HG03025 (cell line): ENCODE measurements at regions not wholly inside any gene's neighbourhood (a gene's known extent, or its start where the extent isn't known, plus 50 kb on each side); places are given as distances from the start of the nearest gene placed in this dataset.
A peak's percentile ranks its signal among the peaks of the same experiment; 100 is the strongest.
"Not testable (repeated sequence)": the region's sequence is repeated elsewhere in the genome, so short reads cannot be mapped to it uniquely, and the experiment has no call there.

Source experiments
- ATAC-seq: cut with Tn5 transposase; IDR thresholded peaks from one replicate; pipeline ENCODE4 v1.9.1; 2021; ENCODE audit warnings: mild to moderate bottlenecking, moderate library complexity; ENCODE audit not compliant: unreplicated experiment, low FRiP score

DNA sequence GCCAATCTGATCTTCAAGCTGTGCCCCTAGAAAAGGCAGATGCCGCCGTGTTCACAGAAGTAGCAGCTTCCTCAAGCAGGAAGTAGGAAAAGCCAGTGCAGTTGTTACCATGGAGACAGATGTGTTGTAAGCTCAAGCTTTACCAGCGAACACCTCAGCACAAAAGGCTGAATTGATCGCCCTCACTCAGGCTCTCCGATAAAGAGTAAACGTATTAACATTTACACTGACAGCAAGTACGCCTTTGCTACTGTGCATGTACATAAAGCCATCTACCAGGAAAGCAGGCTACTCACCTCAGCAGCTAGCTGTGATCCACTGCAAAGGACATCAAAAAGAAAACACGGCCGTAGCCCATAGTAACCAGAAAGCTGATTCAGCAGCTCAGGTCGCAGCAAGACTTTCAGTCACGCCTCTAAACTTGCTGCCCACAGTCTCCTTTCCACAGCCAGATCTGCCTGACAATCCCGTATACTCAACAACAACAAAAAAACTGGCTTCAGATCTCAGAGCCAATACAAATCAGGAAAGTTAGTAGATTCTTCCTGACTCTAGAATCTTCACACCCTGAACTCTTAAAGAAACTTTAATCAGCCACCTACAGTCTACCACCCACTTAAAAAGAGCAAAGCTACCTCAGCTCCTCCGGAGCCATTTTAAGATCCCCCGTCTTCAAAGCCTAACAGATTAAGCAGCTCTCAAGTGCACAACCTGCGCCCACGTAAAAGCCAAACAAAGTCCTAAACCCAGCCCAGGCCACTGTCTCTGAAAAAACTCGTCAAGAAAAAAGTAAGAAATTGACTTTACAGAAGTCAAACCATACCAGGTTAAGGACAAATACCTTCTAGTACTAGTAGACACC lies 160.0 kb downstream of the DEFB131A start:
- not testable (repeated sequence) for ATAC-seq

DNA sequence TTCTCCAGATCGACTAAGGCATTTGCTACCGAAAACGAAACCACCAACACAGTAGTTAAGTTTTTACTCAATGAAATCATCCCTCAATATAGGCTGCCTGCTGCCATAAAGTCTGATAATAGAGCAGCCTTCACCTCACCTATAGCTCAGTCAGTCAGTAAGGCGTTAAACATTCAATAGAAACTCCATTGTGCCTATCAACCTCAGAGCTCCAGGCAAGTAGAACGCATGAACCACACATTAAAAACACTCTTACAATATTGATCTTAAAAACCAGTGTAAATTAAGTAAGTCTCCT lies 160.6 kb downstream of the DEFB131A start:
- ATAC-seq = not testable (repeated sequence)

DNA sequence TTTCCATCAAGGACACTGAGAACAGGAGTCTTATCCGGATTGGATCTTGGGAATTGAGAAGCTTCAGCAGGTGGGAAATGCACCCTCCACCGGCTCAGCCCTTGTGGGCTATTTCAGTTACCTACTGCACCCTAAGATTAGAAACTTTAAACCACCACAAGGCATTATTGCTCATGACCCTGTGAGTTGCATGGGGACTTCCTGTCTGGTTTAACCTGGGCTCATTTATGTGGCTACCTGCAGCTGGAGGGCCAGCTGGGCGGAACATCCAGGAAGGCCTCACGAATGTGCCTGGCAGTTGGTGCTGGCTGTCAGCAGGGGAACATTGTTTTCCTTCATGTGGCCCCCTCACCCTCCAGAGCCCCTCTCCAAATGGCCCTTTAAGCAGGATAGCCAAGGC lies 164.1 kb downstream of the DEFB131A start:
- ATAC-seq = no peak

DNA sequence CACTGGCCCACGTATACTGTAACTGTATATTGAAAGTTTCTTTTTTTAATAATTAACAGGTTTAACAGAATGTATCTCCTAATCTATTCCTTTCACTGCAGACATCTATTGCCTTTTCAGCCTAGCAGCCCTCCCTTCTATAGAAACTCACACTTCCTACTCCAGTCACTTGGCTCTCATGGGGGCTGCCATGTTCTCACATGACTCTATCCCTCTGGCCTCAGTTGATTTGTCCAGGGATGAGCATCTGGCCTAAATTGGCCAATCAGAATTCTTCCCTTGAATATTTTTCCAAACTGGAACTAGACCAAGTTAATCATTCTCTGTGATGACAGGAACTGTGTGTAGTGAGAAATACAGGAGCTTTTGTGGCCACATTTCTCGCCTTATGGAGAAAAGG lies 166.1 kb downstream of the DEFB131A start:
- not testable (repeated sequence) for ATAC-seq

DNA sequence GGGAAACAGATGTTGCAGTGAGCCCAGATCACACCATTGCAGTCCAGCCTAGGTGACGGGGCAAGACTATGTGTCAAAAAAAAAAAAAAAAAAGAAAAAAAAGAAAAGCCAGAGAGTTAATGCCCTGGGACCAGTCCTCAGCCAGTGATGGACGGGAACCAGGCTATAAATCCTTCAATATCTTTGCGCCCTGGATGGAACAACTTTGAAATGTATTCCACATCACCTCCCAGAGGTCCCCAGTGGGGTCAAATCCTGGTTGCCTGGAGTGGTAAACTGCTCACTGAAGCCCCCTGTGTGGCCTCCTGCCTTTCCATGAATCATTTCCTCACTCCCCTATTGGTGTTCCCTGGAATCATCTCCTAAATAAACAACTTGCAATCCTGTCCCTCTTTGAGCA lies 166.9 kb downstream of the DEFB131A start:
- no peak for ATAC-seq

DNA sequence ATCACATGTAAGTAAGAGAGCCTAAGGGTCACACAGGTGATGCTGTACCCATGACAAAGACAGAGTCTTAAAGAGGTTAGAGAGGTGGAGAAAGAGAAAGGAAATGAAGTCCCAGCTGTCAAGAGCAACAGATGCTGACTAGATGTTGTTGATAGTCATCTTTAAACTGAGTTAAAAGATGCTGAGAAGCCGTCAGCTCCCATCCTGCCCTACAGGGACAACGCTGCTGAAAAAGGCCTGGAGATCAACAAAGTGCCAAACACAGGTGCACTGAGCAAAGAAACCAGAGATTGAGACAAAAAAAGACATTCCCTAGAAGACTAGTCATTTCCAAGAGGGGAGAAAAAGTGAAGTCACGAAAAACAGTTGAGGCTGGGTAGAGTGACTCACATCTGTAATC lies 145.0 kb upstream of the DRD5 start:
- ATAC-seq = not testable (repeated sequence)

DNA sequence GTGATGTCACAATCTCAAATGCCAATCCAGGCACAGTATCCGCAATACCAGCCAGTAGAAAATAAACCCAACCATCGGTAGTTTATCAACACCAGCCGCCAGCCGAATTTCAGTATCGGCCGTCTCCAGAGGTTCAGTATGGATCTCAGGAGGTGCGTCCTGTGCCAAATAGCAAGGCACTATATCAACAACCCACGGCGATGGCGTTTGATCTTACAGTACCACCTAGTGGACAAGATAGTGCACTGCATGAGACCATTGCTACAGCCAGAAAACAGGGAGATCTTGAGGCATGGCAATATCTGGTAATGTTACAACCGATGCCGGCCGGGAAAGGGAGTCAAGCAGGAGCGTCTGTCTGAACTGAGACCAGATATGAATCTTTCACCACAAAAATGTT lies 121.8 kb upstream of the DRD5 start:
- not testable (repeated sequence) for ATAC-seq

DNA sequence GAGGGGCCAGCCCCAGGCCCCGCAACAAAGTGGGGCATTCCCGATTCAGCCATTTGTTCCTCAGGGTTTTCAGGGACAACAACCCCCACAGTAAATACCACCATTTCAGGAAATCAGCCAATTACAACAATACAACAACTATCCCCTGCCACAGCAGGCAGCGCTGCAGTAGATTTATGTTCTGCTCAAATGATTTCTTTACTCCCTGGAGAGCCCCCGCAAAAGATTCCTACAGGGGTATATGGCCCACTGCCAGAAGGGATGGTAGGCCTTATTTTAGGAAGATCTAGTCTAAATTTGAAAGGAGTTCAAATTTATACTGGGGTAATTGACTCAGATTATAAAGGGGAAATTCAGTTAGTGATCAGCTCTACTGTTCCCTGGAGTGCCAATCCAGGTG lies 120.5 kb upstream of the DRD5 start:
- ATAC-seq = not testable (repeated sequence)

DNA sequence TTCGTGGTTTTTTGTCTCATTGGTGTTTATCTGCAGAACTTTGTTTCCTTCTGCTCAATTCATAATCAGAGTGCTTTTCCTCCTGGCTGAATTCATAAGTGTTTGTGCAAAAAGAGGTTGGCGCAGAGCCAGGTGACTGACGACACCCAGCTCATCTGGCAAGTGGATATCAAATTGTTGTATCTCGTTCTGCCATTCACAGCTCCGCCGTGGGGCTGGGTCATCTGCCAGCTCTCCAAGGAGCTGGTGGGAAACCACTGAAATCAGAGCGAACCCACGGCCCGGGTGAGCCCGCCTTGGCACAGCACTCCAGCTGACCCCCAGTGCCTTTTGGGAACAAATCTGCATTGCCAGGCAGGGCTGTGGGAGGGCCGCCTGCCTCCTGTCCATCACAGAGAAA lies 110.7 kb upstream of the DRD5 start:
- ATAC-seq = not testable (repeated sequence)

DNA sequence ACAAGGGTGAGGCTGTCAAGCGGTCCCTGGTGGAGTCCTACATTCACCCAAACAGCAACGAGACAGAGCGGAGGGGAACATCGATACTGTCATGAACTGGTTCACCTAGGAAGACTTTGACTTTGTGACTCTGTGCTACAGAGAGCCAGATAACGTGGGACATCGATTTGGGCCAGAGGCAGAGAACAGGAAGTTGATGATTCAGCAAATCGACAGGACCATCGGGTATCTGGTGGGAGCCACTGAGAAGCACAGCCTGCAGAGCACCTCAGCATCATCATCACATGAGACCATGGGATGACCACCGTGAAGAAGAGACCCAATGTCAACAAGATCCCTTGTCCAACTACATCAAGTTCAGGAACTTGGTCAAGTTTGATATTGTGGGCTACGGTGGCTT lies 104.1 kb upstream of the DRD5 start:
- not testable (repeated sequence) for ATAC-seq

DNA sequence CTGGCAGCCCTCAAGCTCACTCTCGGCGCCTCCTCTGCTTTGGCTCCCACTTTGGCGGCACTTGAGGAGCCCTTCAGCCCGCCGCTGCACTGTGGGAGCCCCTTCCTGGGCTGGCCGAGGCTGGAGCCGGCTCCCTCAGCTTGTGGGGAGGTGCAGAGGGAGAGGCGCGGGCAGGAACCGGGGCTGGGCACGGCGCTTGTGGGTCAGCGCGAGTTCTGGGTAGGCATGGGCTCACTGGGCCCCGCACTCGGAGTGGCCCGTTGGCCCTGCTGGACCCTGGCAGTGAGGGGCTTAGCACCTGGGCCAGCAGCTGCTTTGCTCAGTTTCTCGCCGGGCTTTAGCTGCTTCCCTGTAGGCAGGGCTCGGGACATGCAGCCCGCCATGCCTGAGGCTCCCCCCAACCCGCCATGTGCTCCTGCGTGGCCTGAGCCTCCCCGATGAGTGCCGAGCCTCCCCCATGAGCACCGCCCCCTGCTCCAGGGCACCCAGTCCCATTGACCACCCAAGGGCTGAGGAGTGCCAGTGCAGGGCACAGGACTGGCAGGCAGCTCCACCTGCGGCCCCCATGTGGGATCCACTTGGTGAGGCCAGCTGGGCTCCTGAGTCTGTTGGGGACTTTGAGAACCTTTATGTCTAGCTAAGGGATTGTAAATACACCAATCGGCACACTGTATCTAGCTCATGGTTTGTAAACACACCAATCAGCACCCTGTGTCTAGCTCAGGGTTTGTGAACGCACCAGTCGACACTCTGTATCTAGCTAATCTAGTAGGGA lies 101.5 kb upstream of the DRD5 start:
- no peak for ATAC-seq

DNA sequence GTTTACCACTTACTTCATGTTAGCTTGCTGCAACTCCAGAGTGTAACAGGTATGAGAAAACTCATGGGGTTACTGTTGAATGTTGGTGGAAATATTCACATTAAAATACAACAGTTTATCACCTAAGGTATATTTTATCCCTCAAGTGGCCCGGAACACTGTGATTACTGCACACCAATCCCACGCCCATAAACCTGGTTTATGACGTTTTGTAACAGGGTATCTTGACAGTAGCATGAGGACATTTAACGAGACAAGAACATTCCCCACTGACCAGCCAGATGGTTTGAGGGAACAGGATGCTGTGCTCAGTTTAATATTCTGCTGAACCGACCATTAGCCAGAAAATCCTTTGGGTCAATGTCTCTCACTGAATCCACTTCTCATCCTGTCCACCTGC lies 98.3 kb upstream of the DRD5 start:
- not testable (repeated sequence) for ATAC-seq

DNA sequence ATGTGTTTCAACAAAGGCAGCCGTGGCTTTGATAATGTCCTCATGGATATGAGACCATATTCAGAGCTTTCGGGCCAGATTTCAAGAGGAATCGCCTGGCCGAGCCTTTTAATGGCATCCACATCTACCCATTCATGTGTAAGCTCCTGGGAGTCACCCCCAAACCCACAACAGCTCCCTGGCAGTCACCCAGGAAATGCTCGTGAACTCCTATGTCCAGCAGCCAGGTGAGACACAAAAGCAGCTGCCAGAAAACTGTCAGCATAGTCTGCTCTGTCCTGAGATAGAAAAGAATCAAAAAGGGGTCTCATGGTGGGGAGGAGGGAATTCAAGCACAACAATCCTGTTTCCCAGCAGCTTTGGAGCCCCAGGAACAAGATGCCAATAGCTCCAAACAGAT lies 96.4 kb upstream of the DRD5 start:
- not testable (repeated sequence) for ATAC-seq

DNA sequence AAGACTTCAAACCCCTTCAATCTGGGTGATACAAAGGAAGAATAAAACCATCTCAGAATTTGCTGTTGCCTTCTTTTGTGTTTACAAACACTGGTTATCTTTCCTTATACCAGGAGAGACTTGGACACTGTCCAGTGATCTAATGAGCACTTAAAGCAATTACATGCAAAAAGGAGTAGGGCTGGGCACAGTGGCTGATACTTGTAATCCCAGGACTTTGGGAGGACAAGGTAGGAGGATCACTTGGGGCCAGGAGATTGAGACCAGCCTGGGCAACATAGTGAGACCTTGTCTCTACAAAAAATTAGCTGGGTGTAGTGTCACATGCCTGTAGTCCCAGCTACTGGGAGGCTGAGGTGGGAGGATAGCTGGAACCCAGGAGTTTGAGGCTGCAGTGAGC lies 95.7 kb upstream of the DRD5 start:
- ATAC-seq = no peak

DNA sequence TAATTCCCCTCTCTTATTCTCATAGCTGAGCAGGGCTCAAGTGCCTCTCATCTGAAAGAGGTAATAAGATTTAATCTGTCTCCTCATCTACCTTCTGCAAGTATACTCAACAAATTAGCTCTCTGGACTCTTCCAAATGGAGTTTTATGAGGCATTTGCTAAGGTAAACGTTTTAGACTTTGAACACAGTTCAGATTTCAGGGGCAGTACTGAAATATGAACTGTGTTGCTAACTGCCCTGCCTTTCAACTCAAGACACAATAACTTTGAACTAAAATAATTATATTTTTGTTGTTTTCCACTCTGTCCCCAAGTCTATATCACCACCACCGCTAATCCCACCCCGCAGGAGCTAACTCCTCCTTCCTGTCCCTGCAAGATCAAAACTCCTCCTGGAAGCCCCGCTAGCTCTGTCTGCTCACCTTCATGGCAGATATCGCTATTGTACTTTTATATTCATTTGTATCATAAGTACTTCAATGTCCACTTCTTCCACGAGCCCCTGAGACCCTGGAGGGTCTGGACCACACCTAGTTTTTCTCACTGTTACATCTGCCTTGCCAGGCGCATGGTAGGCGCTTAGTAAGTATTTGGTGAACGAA lies 90.7 kb upstream of the DRD5 start:
- ATAC-seq = not testable (repeated sequence)

DNA sequence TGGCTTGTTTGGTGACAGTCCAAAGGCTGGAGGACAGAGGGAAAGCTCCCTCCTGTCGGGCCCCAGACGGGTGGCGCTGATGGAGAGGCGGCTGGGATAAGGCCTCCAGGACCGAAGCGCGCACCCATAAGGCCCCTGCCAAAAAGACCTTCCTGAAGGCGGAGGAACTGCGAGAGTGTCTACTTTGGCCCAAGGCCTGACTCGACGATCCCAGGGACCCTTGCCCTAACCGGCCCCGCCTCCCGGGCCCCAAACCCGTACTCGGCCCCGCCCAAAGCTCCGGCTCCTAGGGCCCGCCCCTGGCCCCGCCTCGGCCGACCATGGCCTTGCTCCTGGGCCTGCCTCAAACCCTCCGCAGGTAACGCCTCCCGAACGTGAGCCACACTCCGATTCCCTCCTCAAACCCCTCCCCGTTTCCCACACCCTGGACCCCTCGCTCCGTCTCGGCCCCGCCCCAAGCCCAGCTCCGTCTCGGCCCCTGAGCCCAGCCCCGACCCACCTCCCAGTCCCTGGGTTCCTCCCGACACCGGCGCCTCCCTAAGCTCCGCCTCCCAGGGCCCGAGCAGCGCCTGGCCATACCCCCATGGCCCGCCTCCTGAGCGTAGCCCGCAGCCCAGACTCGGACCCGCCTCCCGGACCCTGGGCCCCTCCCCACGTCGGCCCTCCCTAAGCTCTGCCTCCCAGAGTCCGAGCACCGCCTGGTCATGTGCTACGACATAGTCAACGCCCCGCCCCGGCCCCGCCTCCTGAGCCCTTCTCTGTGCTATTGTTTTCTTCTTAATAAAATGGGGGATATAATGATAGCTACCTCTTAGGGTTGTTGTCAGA lies 90.0 kb upstream of the DRD5 start:
- peak; percentile 90 for ATAC-seq

DNA sequence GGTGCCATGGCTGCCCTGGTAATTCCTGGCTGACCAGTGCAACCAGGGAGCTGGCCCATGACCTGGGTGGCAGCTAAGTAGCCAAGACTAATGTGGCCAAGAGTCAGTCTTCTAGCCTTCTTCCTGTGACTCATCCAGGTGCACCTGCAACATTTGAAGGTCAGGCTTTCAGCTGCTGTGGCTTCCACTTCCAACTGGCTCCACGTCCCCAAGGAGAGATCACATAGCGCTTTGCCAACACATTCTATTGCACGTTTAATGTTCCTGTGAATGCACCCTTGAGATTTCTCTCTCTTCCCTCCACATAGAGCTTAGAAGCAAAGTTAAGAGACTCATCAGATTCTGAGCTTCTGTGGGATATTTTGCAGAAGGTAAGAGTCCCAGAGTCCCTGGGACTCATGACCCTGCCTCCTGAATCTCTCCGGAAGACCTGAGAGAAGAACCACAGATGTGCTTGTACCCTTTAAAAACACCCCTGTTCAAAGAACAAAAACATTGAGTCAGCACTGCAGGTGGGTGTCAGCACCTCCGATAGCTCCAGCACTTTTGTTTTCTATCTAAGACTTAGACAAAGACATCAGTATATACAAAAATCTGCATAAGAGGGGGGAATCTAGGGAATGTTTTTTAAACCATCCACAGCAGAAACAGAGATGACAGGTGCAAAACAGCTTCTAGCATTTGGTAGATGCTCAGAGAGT lies 88.5 kb upstream of the DRD5 start:
- not testable (repeated sequence) for ATAC-seq

DNA sequence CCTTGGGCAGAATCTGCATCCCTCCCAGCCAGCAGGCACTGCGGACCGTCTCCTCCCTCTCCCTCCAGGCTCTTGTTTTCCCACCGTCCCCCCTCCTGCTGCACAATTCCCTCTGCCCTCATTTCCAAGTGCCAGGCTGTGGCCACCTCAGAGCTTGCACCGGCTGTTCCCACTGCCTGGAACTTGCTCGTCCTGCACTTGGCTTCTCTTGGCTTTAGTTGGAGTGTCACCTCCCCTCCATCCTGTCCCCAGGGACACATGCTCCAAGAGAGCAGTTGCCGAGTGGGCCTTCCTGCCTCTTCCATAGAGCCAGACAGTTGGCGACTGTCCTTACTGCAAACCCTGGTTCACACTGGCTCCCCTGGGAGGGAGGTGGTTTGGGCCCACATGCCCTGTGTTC lies 87.0 kb upstream of the DRD5 start:
- ATAC-seq = not testable (repeated sequence)

DNA sequence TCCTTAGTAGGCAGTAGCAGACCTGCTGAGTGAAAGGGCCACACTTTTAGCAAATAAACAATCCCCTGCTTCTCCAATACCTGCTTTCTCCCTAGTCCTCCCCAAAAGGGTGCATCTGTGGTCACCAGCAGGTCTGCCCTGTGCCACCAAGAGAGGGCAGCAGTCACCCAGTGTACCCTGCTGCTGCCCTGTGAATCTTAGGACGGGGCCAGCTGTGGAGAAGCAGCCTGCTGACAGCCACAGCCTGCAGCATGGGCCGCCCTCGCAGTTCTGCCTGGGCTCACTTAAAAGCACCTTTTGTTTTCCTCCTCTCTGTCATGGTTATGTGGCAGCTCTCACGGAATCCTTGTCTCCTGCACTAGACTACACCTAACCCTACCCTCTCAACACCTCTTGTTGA lies 85.4 kb upstream of the DRD5 start:
- ATAC-seq = not testable (repeated sequence)

DNA sequence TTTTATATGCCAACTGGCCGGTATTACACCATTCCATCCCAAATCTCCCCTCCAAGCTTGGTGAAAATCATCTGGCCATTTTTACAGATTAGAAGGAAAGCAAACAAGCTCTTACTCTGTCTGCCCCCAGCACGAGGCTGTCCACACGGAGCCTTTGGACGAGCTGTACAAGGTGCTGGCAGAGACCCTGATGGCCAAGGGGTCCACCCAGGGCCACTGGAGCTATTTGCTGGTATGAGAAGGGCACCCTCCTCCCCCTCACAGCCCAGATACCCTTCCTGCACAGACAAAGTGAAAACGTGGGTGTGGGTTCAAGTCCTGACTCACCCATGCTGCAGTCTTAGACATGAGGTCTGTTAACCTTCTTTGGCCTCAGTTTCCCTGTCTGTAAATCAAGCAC lies 84.9 kb upstream of the DRD5 start:
- not testable (repeated sequence) for ATAC-seq
